GM21723 (cell line): ENCODE measurements at regions not wholly inside any gene's neighbourhood (a gene's known extent, or its start where the extent isn't known, plus 50 kb on each side); places are given as distances from the start of the nearest gene placed in this dataset.
"Not testable (repeated sequence)": the region's sequence is repeated elsewhere in the genome, so short reads cannot be mapped to it uniquely, and the experiment has no call there.

Source experiments
- ATAC-seq: cut with Tn5 transposase; IDR thresholded peaks from one replicate; pipeline ENCODE4 v1.9.1; 2021; ENCODE audit warnings: mild to moderate bottlenecking, moderate library complexity; ENCODE audit not compliant: unreplicated experiment

- no peak for ATAC-seq
Observed at GRCh38 chr1:60866226-60866900, 216.0 kb upstream of the NFIA start.

- ATAC-seq: no peak
Observed at GRCh38 chr1:60865166-60865565, 217.2 kb upstream of the NFIA start.

GRCh38 chr1:60864722-60865121 lies 217.6 kb upstream of the NFIA start:
- no peak for ATAC-seq

- no peak for ATAC-seq
Observed at GRCh38 chr1:60863131-60863530, 219.2 kb upstream of the NFIA start.

- no peak for ATAC-seq
Observed at GRCh38 chr1:60861961-60862567, 220.3 kb upstream of the NFIA start.

- ATAC-seq: no peak
Observed at GRCh38 chr1:60859111-60859510, 223.2 kb upstream of the NFIA start.

- ATAC-seq: no peak
Observed at GRCh38 chr1:60857851-60858250, 224.5 kb upstream of the NFIA start.

GRCh38 chr1:60850084-60850483 lies 232.3 kb upstream of the NFIA start:
- ATAC-seq: no peak

GRCh38 chr1:60849401-60849800 lies 233.0 kb upstream of the NFIA start:
- no peak for ATAC-seq

GRCh38 chr1:60848583-60849188 lies 233.7 kb upstream of the NFIA start:
- no peak for ATAC-seq

GRCh38 chr1:60847855-60848582 lies 234.3 kb upstream of the NFIA start:
- ATAC-seq: no peak

- ATAC-seq: no peak
Observed at GRCh38 chr1:60847391-60847790, 235.0 kb upstream of the NFIA start.

- not testable (repeated sequence) for ATAC-seq
Observed at GRCh38 chr1:60845659-60846058, 236.7 kb upstream of the NFIA start.

- no peak for ATAC-seq
Observed at GRCh38 chr1:60842304-60842703, 240.1 kb upstream of the NFIA start.

- no peak for ATAC-seq
Observed at GRCh38 chr1:60841116-60842046, 241.0 kb upstream of the NFIA start.

- not testable (repeated sequence) for ATAC-seq
Observed at GRCh38 chr1:60840476-60840875, 241.9 kb upstream of the NFIA start.

- ATAC-seq: no peak
Observed at GRCh38 chr1:60835649-60836048, 246.7 kb upstream of the NFIA start.

- ATAC-seq: no peak
Observed at GRCh38 chr1:60833173-60833572, 249.2 kb upstream of the NFIA start.

- no peak for ATAC-seq
Observed at GRCh38 chr1:60832367-60832766, 250.0 kb upstream of the NFIA start.

GRCh38 chr1:60831780-60832179 lies 250.6 kb upstream of the NFIA start:
- ATAC-seq: no peak

GRCh38 chr1:60828944-60829343 lies 253.4 kb upstream of the NFIA start:
- ATAC-seq: no peak
